ENCODE measurements at regions not wholly inside any gene's neighbourhood (a gene's known extent, or its start where the extent isn't known, plus 50 kb on each side); places are given as distances from the start of the nearest gene placed in this dataset.

GRCh38 chr16:62167551-62167950 lies 131.3 kb upstream of the CDH8 start:
- Histone ChIP-seq H3K4me1 (ENCODE audit: insufficient read depth, low read length) (no peaks in the 10 kb centered on the region), H3K36me3 (ENCODE audit: insufficient read depth, low read length) (no peaks in the 10 kb centered on the region), H3K27me3 (ENCODE audit: insufficient read depth, low read length) (no peaks in the 10 kb centered on the region), H3K4me3 (ENCODE audit: insufficient read depth, low read length) (no peak overlapping the region), H3K9me3 (ENCODE audit: low read depth, low read length) (no peaks in the 10 kb centered on the region), H2AFZ (ENCODE audit: low read length) (no peak overlapping the region), H4K20me1 (ENCODE audit: insufficient read depth, low read length) (no peaks in the 10 kb centered on the region), H3K4me2 (ENCODE audit: insufficient read depth, low read length) (no peak overlapping the region), H3K79me2 (ENCODE audit: insufficient read depth, low read length) (no peaks in the 10 kb centered on the region), H3K27ac (ENCODE audit: low read depth, low read length) (no peak overlapping the region)
- no peak for DNase-seq (ENCODE audit: insufficient read length, low spot score, missing footprints)
- no peak for TF ChIP-seq CTCF (IDR thresholded peaks at IDR 0.05; ENCODE audit: extremely low read depth, low read depth, low read length)

- no peaks in the 10 kb centered on the region for H3K27me3 ChIP-seq (ENCODE audit: insufficient read depth, low read length)
- TF ChIP-seq CTCF (IDR thresholded peaks at IDR 0.05; ENCODE audit: extremely low read depth, low read depth, low read length): no peak
Measured at GRCh38 chr16:62157544-62157943, 121.3 kb upstream of the CDH8 start.

GRCh38 chr16:62156971-62157370 lies 120.7 kb upstream of the CDH8 start:
- Histone ChIP-seq H3K4me2 (ENCODE audit: insufficient read depth, low read length) (no peak overlapping the region), H3K9me3 (ENCODE audit: low read depth, low read length) (no peaks in the 10 kb centered on the region), H3K4me1 (ENCODE audit: insufficient read depth, low read length) (no peaks in the 10 kb centered on the region), H3K79me2 (ENCODE audit: insufficient read depth, low read length) (no peaks in the 10 kb centered on the region), H3K27me3 (ENCODE audit: insufficient read depth, low read length) (no peaks in the 10 kb centered on the region), H3K4me3 (ENCODE audit: insufficient read depth, low read length) (no peak overlapping the region), H3K27ac (ENCODE audit: low read depth, low read length) (no peak overlapping the region), H4K20me1 (ENCODE audit: insufficient read depth, low read length) (no peaks in the 10 kb centered on the region), H2AFZ (ENCODE audit: low read length) (no peak overlapping the region), H3K36me3 (ENCODE audit: insufficient read depth, low read length) (no peaks in the 10 kb centered on the region)
- DNase-seq (ENCODE audit: insufficient read length, low spot score, missing footprints): no peak
- no peak for TF ChIP-seq CTCF (IDR thresholded peaks at IDR 0.05; ENCODE audit: extremely low read depth, low read depth, low read length)

More at GRCh38 chr16:62157544-62157943, 121.3 kb upstream of the CDH8 start:
- Histone ChIP-seq H3K4me3 (ENCODE audit: insufficient read depth, low read length) (no peak overlapping the region), H3K79me2 (ENCODE audit: insufficient read depth, low read length) (no peaks in the 10 kb centered on the region), H3K27ac (ENCODE audit: low read depth, low read length) (no peak overlapping the region), H3K9me3 (ENCODE audit: low read depth, low read length) (no peaks in the 10 kb centered on the region), H3K4me1 (ENCODE audit: insufficient read depth, low read length) (no peaks in the 10 kb centered on the region), H4K20me1 (ENCODE audit: insufficient read depth, low read length) (no peaks in the 10 kb centered on the region), H3K4me2 (ENCODE audit: insufficient read depth, low read length) (no peak overlapping the region), H2AFZ (ENCODE audit: low read length) (no peak overlapping the region), H3K36me3 (ENCODE audit: insufficient read depth, low read length) (no peaks in the 10 kb centered on the region)
- DNase-seq (ENCODE audit: insufficient read length, low spot score, missing footprints): no peak

- Histone ChIP-seq H3K9me3 (ENCODE audit: low read depth, low read length) (no peaks in the 10 kb centered on the region), H3K36me3 (ENCODE audit: insufficient read depth, low read length) (no peaks in the 10 kb centered on the region), H3K27ac (ENCODE audit: low read depth, low read length) (no peak overlapping the region), H3K4me2 (ENCODE audit: insufficient read depth, low read length) (no peak overlapping the region), H3K79me2 (ENCODE audit: insufficient read depth, low read length) (no peaks in the 10 kb centered on the region), H4K20me1 (ENCODE audit: insufficient read depth, low read length) (no peaks in the 10 kb centered on the region), H3K4me1 (ENCODE audit: insufficient read depth, low read length) (no peaks in the 10 kb centered on the region), H3K27me3 (ENCODE audit: insufficient read depth, low read length) (no peaks in the 10 kb centered on the region), H3K4me3 (ENCODE audit: insufficient read depth, low read length) (no peak overlapping the region), H2AFZ (ENCODE audit: low read length) (no peak overlapping the region)
- TF ChIP-seq CTCF (IDR thresholded peaks at IDR 0.05; ENCODE audit: extremely low read depth, low read depth, low read length): no peak
- no peak for DNase-seq (ENCODE audit: insufficient read length, low spot score, missing footprints)
Measured at GRCh38 chr16:62149631-62150030, 113.4 kb upstream of the CDH8 start.

Data from osteoblast (primary cell).